SKM-1 (cell line): ENCODE measurements at regions not wholly inside any gene's neighbourhood (a gene's known extent, or its start where the extent isn't known, plus 50 kb on each side); places are given as distances from the start of the nearest gene placed in this dataset.

ENCODE experiments used
- DNase-seq: peaks from one replicate; lab custom pipeline; 2025; ENCODE audit not compliant: unreplicated experiment; lab: John Stamatoyannopoulos, UW

- DNase-seq: no peak
These were observed 297.4 kb upstream of the ZNF608 start for GRCh38 chr5:125043781-125044391.

- DNase-seq: no peak
These were observed 298.2 kb upstream of the ZNF608 start for GRCh38 chr5:125044491-125045282.

GRCh38 chr5:125045646-125046045 lies 299.2 kb upstream of the ZNF608 start:
- DNase-seq: no peak

- no peak for DNase-seq
These were observed 300.4 kb upstream of the ZNF608 start for GRCh38 chr5:125046838-125047237.

GRCh38 chr5:125047871-125048270 lies 301.4 kb upstream of the ZNF608 start:
- DNase-seq: no peak

GRCh38 chr5:125049721-125050702 lies 303.6 kb upstream of the ZNF608 start:
- DNase-seq: no peak

GRCh38 chr5:125050926-125051325 lies 304.5 kb upstream of the ZNF608 start:
- no peak for DNase-seq

GRCh38 chr5:125052584-125052983 lies 306.1 kb upstream of the ZNF608 start:
- no peak for DNase-seq

- DNase-seq: no peak
These were observed 306.7 kb upstream of the ZNF608 start for GRCh38 chr5:125053179-125053578.

GRCh38 chr5:125054146-125054545 lies 307.7 kb upstream of the ZNF608 start:
- no peak for DNase-seq

- DNase-seq: no peak
These were observed 310.4 kb upstream of the ZNF608 start for GRCh38 chr5:125056671-125057485.

GRCh38 chr5:125057912-125058826 lies 311.7 kb upstream of the ZNF608 start:
- DNase-seq: no peak

GRCh38 chr5:125059255-125060002 lies 313.0 kb upstream of the ZNF608 start:
- no peak for DNase-seq

- no peak for DNase-seq
These were observed 315.3 kb upstream of the ZNF608 start for GRCh38 chr5:125061726-125062125.

GRCh38 chr5:125064621-125065438 lies 318.4 kb upstream of the ZNF608 start:
- DNase-seq: no peak

- no peak for DNase-seq
These were observed 319.3 kb upstream of the ZNF608 start for GRCh38 chr5:125065741-125066140.

- no peak for DNase-seq
These were observed 324.5 kb upstream of the ZNF608 start for GRCh38 chr5:125070961-125071360.

- DNase-seq: no peak
These were observed 326.7 kb upstream of the ZNF608 start for GRCh38 chr5:125073090-125073489.
